NT2/D1 (cell line): ENCODE measurements at regions not wholly inside any gene's neighbourhood (a gene's known extent, or its start where the extent isn't known, plus 50 kb on each side); places are given as distances from the start of the nearest gene placed in this dataset.

ENCODE experiments used
- SUZ12 ChIP-seq: IDR thresholded peaks from 2 replicates; pipeline ENCODE4 v1.6.1; 2011; ENCODE audit not compliant: insufficient read length, insufficient read depth; ENCODE audit errors: extremely low read depth
- YY1 ChIP-seq: IDR thresholded peaks from 2 replicates; pipeline ENCODE4 v1.6.1; 2011; ENCODE audit not compliant: insufficient read length, insufficient read depth
- ZNF274 ChIP-seq: IDR thresholded peaks from 2 replicates; pipeline ENCODE4 v1.6.1; 2011; ENCODE audit warnings: mild to moderate bottlenecking, low read depth, low read length

DNA sequence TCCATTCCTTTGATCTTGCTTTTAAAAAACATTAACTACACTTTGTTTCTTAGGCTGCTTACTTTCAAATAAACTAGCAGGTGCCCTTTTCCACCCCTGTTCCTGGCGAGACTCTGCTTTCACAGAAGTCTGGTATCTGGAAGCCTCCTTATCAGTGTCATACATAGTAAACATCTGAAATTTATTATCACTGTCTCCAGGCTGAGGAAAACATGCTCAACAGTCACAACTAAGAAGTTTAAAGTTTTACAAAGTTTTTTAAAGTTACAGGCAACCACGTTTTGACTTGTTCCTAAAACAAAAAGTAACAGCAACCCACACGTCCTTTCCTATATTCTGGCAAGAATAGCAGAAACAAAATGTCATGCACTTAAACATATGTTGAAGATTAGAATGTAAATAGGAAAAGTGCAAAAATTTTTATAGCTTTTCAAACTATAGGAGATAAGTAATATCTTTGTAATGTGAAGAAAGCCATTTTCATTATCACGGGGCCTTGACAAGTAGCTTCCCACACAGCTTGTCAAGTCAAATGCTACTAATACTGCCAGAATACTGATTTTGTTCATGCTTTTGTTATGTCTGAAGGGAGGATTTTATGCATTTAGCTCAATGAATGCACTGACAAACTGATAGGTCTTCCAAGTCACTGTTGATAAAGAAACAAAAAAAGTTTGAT is 275.2 kb upstream of the KCNMB2 start:
- TF ChIP-seq YY1 = no peak
- no peak for TF ChIP-seq ZNF274
- TF ChIP-seq SUZ12 = no peak
